GM20000 (cell line): ENCODE measurements at regions not wholly inside any gene's neighbourhood (a gene's known extent, or its start where the extent isn't known, plus 50 kb on each side); places are given as distances from the start of the nearest gene placed in this dataset.
"Not testable (repeated sequence)": the region's sequence is repeated elsewhere in the genome, so short reads cannot be mapped to it uniquely, and the experiment has no call there.

Source experiments
- DNase-seq: peaks from one replicate; pipeline ENCODE4 v3.0.0; 2012; ENCODE audit warnings: low spot score
- CTCF ChIP-seq: IDR thresholded peaks from 2 replicates; pipeline ENCODE4 v1.5.1; 2012; ENCODE audit warnings: mild to moderate bottlenecking, control low read depth; ENCODE audit errors: extremely low read depth, missing control alignments

GRCh38 chr2:12555012-12555645 lies 161.6 kb upstream of the TRIB2 start:
- peak; percentile 19 for DNase-seq
- no peak for TF ChIP-seq CTCF

GRCh38 chr2:12556762-12557161 lies 160.0 kb upstream of the TRIB2 start:
- no peak for DNase-seq
- no peak for TF ChIP-seq CTCF

GRCh38 chr2:12557688-12558087 lies 159.0 kb upstream of the TRIB2 start:
- no peak for TF ChIP-seq CTCF
- DNase-seq, result no peak

- no peak for TF ChIP-seq CTCF
- no peak for DNase-seq
These were observed 158.2 kb upstream of the TRIB2 start for GRCh38 chr2:12558519-12558918.

- TF ChIP-seq CTCF, result no peak
- no peak for DNase-seq
These were observed 156.1 kb upstream of the TRIB2 start for GRCh38 chr2:12560618-12561017.

- DNase-seq, result no peak
- no peak for TF ChIP-seq CTCF
These were observed 149.3 kb upstream of the TRIB2 start for GRCh38 chr2:12567411-12567810.

GRCh38 chr2:12569510-12569909 lies 147.2 kb upstream of the TRIB2 start:
- DNase-seq, result not testable (repeated sequence)

GRCh38 chr2:12569929-12570328 lies 146.8 kb upstream of the TRIB2 start:
- not testable (repeated sequence) for DNase-seq
